HCT116 (cell line): ENCODE measurements at regions not wholly inside any gene's neighbourhood (a gene's known extent, or its start where the extent isn't known, plus 50 kb on each side); places are given as distances from the start of the nearest gene placed in this dataset.

Experiments used
- ATAC-seq: fragments of 200-7000 bp; cut with Tn5 transposase; 2 replicates; pipeline ENCODE4 v1.9.1; 2020; ENCODE audit warnings: mild to moderate bottlenecking, moderate library complexity
- BruUV-seq: library from RNA; stranded (reverse); fragments of 400-500 nt; replicated peaks from 2 replicates; lab custom pipeline; 2021; lab: Mats Ljungman, UMichigan
- CTCF ChIA-PET: fragments of 300-600 bp; sonication (Branson Sonifier 250); formaldehyde crosslinking; loops from one replicate; lab custom pipeline; 2021; ENCODE audit warnings: antibody characterized with exemption; lab: Charles Lee
- POLR2A ChIA-PET: fragments of 300-600, 350-600 bp; sonication (Branson Sonifier 250); formaldehyde crosslinking; loops from one replicate; lab custom pipeline; 2021; ENCODE audit warnings: antibody characterized with exemption; lab: Charles Lee
- RAD21 ChIA-PET, 2 experiments: fragments of 300-600 bp; sonication (Branson Sonifier 250); formaldehyde crosslinking; loops; one replicate each; lab custom pipeline; 2023; ENCODE audit warnings: low total read pairs in 2 of 2; ENCODE audit not compliant: uncharacterized antibody in 2 of 2, unreplicated experiment in 2 of 2, low non-redundant PET in 1 of 2; lab: Charles Lee
- DNase-seq: peaks from one replicate; pipeline ENCODE4 v3.0.0-alpha.2; 2010; ENCODE audit warnings: low read depth, low spot score
- H2AFZ ChIP-seq: fragments of 200-600 bp; shearing (Covaris generic), sonication (generic); 2 replicates; pipeline ENCODE4 v1.6.1; 2017; ENCODE audit warnings: low read depth, mixed run types, mixed read lengths, antibody characterized with exemption, low read length; ENCODE audit not compliant: poor library complexity, severe bottlenecking
- H3K27ac ChIP-seq: 2 replicates; pipeline ENCODE4 v1.5.1; 2012; ENCODE audit warnings: low read depth, low read length
- H3K27me3 ChIP-seq: fragments of 200-600 bp; sonication (generic); 2 replicates; pipeline ENCODE4 v1.6.1; 2016; ENCODE audit warnings: mixed run types, low read length, mixed read lengths; ENCODE audit not compliant: insufficient read depth
- H3K36me3 ChIP-seq, 2 experiments: fragments of 200-500 bp in 1 of 2; fragments of 200-600 bp in 1 of 2; sonication (Bioruptor generic) in 1 of 2; sonication (generic) in 1 of 2; 2 replicates each; pipeline versions ENCODE4 v1.5.1 to v1.6.1; 2014 to 2016; ENCODE audit warnings: low read length in 2 of 2, inconsistent platforms in 1 of 2, mixed read lengths in 1 of 2, mixed run types in 1 of 2; ENCODE audit not compliant: insufficient read depth in 2 of 2, control insufficient read depth in 1 of 2
- H3K4me1 ChIP-seq, 2 experiments: fragments of 200-600 bp in 1 of 2; sonication (generic) in 1 of 2; 2 replicates each; pipeline versions ENCODE4 v1.5.1 to v1.6.1; 2012 to 2017; ENCODE audit warnings: low read length in 2 of 2, inconsistent platforms in 1 of 2, mild to moderate bottlenecking in 1 of 2, mixed read lengths in 1 of 2, mixed run types in 1 of 2, moderate library complexity in 1 of 2; ENCODE audit not compliant: insufficient read depth in 2 of 2, control insufficient read depth in 1 of 2
- H3K4me2 ChIP-seq: fragments of 200-600 bp; sonication (generic); 2 replicates; pipeline ENCODE4 v1.6.1; 2017; ENCODE audit warnings: mixed run types, low read length, mixed read lengths
- H3K4me3 ChIP-seq, 2 experiments: fragments of 200-600 bp in 1 of 2; sonication (generic) in 1 of 2; replicated peaks in 1 of 2; 2 replicates each; pipeline ENCODE4 v1.5.1; 2011 to 2016; ENCODE audit warnings: low read length in 2 of 2, control low read depth in 1 of 2, low read depth in 1 of 2, mild to moderate bottlenecking in 1 of 2, mixed read lengths in 1 of 2, mixed run types in 1 of 2
- H3K79me2 ChIP-seq: fragments of 200-600 bp; sonication (generic); 2 replicates; pipeline ENCODE4 v1.6.1; 2017; ENCODE audit warnings: mild to moderate bottlenecking, mixed run types, low read length, moderate library complexity, mixed read lengths; ENCODE audit not compliant: insufficient read depth
- H3K9ac ChIP-seq: fragments of 200-600 bp; sonication (generic); 2 replicates; pipeline ENCODE4 v1.6.1; 2016; ENCODE audit warnings: low read length, mixed read lengths
- H3K9me2 ChIP-seq: fragments of 200-600 bp; sonication (generic), shearing (Covaris generic); 2 replicates; pipeline ENCODE4 v1.6.1; 2017; ENCODE audit warnings: mixed run types, mild to moderate bottlenecking, moderate library complexity; ENCODE audit not compliant: insufficient read depth
- H3K9me3 ChIP-seq, 2 experiments: fragments of 200-500 bp in 1 of 2; fragments of 200-600 bp in 1 of 2; sonication (Bioruptor generic) in 1 of 2; sonication (generic) in 1 of 2; 2 replicates each; pipeline ENCODE4 v1.6.1; 2014 to 2017; ENCODE audit warnings: low read length in 2 of 2, mixed read lengths in 2 of 2, inconsistent platforms in 1 of 2, low read depth in 1 of 2, mild to moderate bottlenecking in 1 of 2, mixed run types in 1 of 2, moderate library complexity in 1 of 2; ENCODE audit not compliant: control insufficient read depth in 1 of 2, insufficient read depth in 1 of 2
- H4K20me1 ChIP-seq: fragments of 200-600 bp; sonication (generic), shearing (Covaris generic); 2 replicates; pipeline ENCODE4 v1.6.1; 2017; ENCODE audit warnings: mixed run types, mild to moderate bottlenecking, moderate library complexity; ENCODE audit not compliant: insufficient read depth
- EGR1 ChIP-seq: IDR thresholded peaks from 2 replicates; pipeline ENCODE4 v1.6.1; 2012; ENCODE audit warnings: low read depth
- EZH2phosphoT487 ChIP-seq: fragments of 200-600 bp; IDR thresholded peaks from 2 replicates; pipeline ENCODE4 v1.6.1; 2018; ENCODE audit warnings: antibody characterized with exemption, borderline replicate concordance
- FOSL1 ChIP-seq: IDR thresholded peaks from 2 replicates; pipeline ENCODE4 v1.6.1; 2012; ENCODE audit warnings: low read depth
- MAX ChIP-seq: IDR thresholded peaks from 2 replicates; pipeline ENCODE4 v1.6.1; 2012
- RAD21 ChIP-seq: IDR thresholded peaks from 2 replicates; pipeline ENCODE4 v1.6.1; 2012; ENCODE audit warnings: low read depth, mild to moderate bottlenecking
- REST ChIP-seq: IDR thresholded peaks from 2 replicates; pipeline ENCODE4 v1.6.1; 2012; ENCODE audit warnings: low read depth
- TCF7L2 ChIP-seq: IDR thresholded peaks from 2 replicates; pipeline ENCODE4 v1.7.0; 2011; ENCODE audit warnings: borderline replicate concordance, inconsistent platforms; ENCODE audit not compliant: insufficient read depth, insufficient read length; ENCODE audit errors: extremely low read depth
- YY1 ChIP-seq: IDR thresholded peaks from 2 replicates; pipeline ENCODE4 v1.6.1; 2011; ENCODE audit warnings: low read length, low read depth, moderate library complexity, mild to moderate bottlenecking; ENCODE audit not compliant: insufficient replicate concordance; ENCODE audit errors: extremely low read depth
- ZFX ChIP-seq: fragments of 450-650 bp; IDR thresholded peaks from 2 replicates; pipeline ENCODE4 v1.6.1; 2017
- ZNF274 ChIP-seq: fragments of 200-500 bp; sonication (Bioruptor generic); IDR thresholded peaks from 2 replicates; pipeline ENCODE4 v1.6.1; 2014; ENCODE audit warnings: mild to moderate bottlenecking, low read depth, low read length, inconsistent platforms
- intact Hi-C: fragments of 100-400 bp; cut with micrococcal nuclease; formaldehyde crosslinking; loops from 2 replicates; pipeline ENCODE4 v1.10.0; 2022

DNA sequence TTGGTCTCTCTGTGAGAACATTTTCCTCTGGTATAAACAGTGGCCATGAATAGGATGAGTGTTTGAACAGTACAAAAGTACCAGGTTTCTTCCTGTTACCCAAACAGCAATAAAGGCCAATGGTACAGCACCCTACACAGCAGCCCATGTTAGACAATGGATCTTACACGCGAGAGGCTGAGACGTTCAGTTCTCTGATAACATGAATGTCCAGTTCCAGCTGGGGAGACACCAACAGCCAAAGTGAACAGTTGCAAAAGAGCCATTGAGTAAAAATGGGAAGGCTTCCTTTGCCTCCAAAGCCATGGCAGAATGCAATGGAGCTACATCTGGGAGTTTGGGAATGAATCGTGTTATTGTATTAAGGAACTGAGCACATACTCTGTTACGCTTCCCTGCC is 246.8 kb upstream of the SGK1 start (continued):
- TF ChIP-seq MAX (no peak), RAD21 (no peak), ZFX (no peak), EGR1 (no peak), FOSL1 (no peak)

- Histone ChIP-seq H3K27ac (no peak overlapping the region), H3K4me1 (no peaks in the 10 kb centered on the region), H2AFZ (no peak overlapping the region), H3K9ac (no peak overlapping the region), H3K9me3 (no peaks in the 10 kb centered on the region), H3K27me3 (no peaks in the 10 kb centered on the region), H3K36me3 (no peaks in the 10 kb centered on the region), H3K4me2 (no peak overlapping the region), H3K4me3 (no peak overlapping the region), H3K79me2 (no peaks in the 10 kb centered on the region), H4K20me1 (no peaks in the 10 kb centered on the region), H3K9me2 (no peaks in the 10 kb centered on the region)
- ChIA-PET RAD21 (no interaction called here), POLR2A (no interaction called here), CTCF (no interaction called here)
- intact Hi-C loops, result no loop called here
- no TSS peak for BruUV-seq
- ATAC-seq (no peak), DNase-seq (no peak)
- TF ChIP-seq YY1 (no peak), TCF7L2 (no peak), EZH2phosphoT487 (no peak), ZNF274 (no peak), REST (no peak), RAD21 (no peak)
- TF ChIP-seq, all 23 proteins: peak for 0
Observed at GRCh38 chr6:134560019-134560418, 242.1 kb upstream of the SGK1 start.
